CD4-positive, alpha-beta T cell (primary cell): ENCODE measurements at regions not wholly inside any gene's neighbourhood (a gene's known extent, or its start where the extent isn't known, plus 50 kb on each side); places are given as distances from the start of the nearest gene placed in this dataset.
A peak's percentile ranks its signal among the peaks of the same experiment; 100 is the strongest.
"Not testable (repeated sequence)": the region's sequence is repeated elsewhere in the genome, so short reads cannot be mapped to it uniquely, and the experiment has no call there.

ENCODE experiments used
- ATAC-seq: fragments of 200-7000 bp; cut with Tn5 transposase; one replicate; pipeline ENCODE4 v1.10.0; 2022; ENCODE audit warnings: mild to moderate bottlenecking; ENCODE audit not compliant: poor library complexity
- CTCF ChIA-PET: fragments of 350-600 bp; sonication (Branson Sonifier 250); formaldehyde crosslinking; loops from one replicate; lab custom pipeline; 2021; ENCODE audit warnings: antibody characterized with exemption, inconsistent platforms; lab: Charles Lee
- POLR2A ChIA-PET: fragments of 350-600 bp; sonication (Branson Sonifier 250); formaldehyde crosslinking; loops from one replicate; lab custom pipeline; 2021; ENCODE audit warnings: antibody characterized with exemption, inconsistent platforms; lab: Charles Lee
- DNase-seq, 14 experiments: peaks; one replicate each; pipeline ENCODE4 v3.0.0-alpha.2; 2013 to 2020; ENCODE audit warnings: mixed read lengths in 2 of 14
- H3K27ac ChIP-seq, 2 donors: one replicate each; pipeline versions ENCODE4 v1.5.1 to v1.7.0; 2013; ENCODE audit warnings: low read length in 2 of 2, low read depth in 1 of 2, mild to moderate bottlenecking in 1 of 2
- H3K27me3 ChIP-seq, 2 experiments: 1 replicate in 1 of 2; 2 replicates in 1 of 2; pipeline versions ENCODE4 v1.6.1 to v1.7.0; 2013; ENCODE audit warnings: low read length in 2 of 2, control low read depth in 1 of 2, mild to moderate bottlenecking in 1 of 2, moderate library complexity in 1 of 2; ENCODE audit not compliant: insufficient read depth in 2 of 2, control insufficient read depth in 1 of 2
- H3K36me3 ChIP-seq: one replicate; pipeline ENCODE4 v1.6.1; 2013; ENCODE audit warnings: low read length, control low read depth; ENCODE audit not compliant: insufficient read depth
- H3K4me1 ChIP-seq: one replicate; pipeline ENCODE4 v1.6.1; 2013; ENCODE audit warnings: low read length, control low read depth; ENCODE audit not compliant: insufficient read depth
- H3K4me3 ChIP-seq: one replicate; pipeline ENCODE4 v1.5.1; 2013; ENCODE audit warnings: mild to moderate bottlenecking, low read length, moderate library complexity
- H3K9me3 ChIP-seq, 2 experiments: 1 replicate in 1 of 2; 2 replicates in 1 of 2; pipeline versions ENCODE4 v1.6.1 to v1.7.0; 2013; ENCODE audit warnings: low read length in 2 of 2, mild to moderate bottlenecking in 2 of 2, control low read depth in 1 of 2, moderate library complexity in 1 of 2; ENCODE audit not compliant: control insufficient read depth in 1 of 2, insufficient read depth in 1 of 2
- H3K27ac Mint-ChIP-seq: one replicate; pipeline ENCODE4 v1.8.0; 2020; ENCODE audit warnings: mixed read lengths
- H3K27me3 Mint-ChIP-seq: one replicate; pipeline ENCODE4 v1.8.0; 2021; ENCODE audit warnings: mixed read lengths
- H3K36me3 Mint-ChIP-seq: one replicate; pipeline ENCODE4 v1.8.0; 2021; ENCODE audit warnings: low read depth, mixed read lengths
- H3K4me1 Mint-ChIP-seq: one replicate; pipeline ENCODE4 v1.8.0; 2021; ENCODE audit warnings: low read depth, mixed read lengths
- H3K4me3 Mint-ChIP-seq: one replicate; pipeline ENCODE4 v1.8.0; 2020; ENCODE audit warnings: mild to moderate bottlenecking, mixed read lengths
- H3K9me3 Mint-ChIP-seq: one replicate; pipeline ENCODE4 v1.8.0; 2020; ENCODE audit warnings: mixed read lengths
- intact Hi-C, 2 experiments: fragments of 100-400 bp; cut with DNase I in 1 of 2; cut with micrococcal nuclease in 1 of 2; formaldehyde crosslinking; loops; one replicate each; pipeline versions ENCODE4 v1.15.1 to v1.9.0; 2023 to 2025; cut with DNase I, micrococcal nuclease
- TF ChIP-seq, protein P1 (sequence below): fragments of 200-600 bp; IDR thresholded peaks from one replicate; pipeline ENCODE4 v1.8.0; 2022; ENCODE audit warnings: antibody characterized with exemption, mild to moderate bottlenecking

DNA sequence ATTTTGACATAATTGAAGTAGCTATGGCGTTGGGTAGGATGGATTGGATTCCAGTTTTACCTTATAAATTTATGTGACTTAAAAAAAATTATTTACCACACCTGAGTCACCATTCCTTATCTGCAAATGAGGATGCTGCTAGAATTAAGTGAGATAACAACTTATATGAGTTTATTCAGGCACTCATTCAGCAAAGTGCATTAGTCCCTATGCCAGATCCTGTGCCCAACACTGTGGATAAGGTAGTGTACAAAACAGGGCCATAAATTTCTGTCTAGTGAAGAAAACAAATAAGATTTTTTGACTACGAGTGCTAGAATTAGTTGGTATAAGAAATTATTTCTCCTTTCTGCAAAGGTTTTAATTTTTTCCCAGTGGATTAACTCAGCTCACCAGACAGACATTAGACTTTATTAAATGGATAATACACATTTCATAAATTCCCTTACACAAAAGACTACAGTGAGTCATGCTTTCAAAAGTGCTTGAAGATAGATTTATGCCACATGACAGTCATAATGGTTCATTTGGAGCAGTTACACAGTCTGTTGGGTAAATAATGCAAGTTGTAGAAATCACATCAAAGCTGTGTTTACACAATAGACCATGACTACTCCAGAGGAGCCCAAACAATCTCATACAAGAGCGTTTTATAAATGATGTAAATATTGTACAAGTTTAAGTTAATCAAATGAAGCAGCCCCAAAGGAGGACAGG, 129.9 kb upstream of the TGFBR2 start:
- Mint-ChIP-seq H3K27me3 (no peaks in the 10 kb centered on the region), H3K36me3 (no peaks in the 10 kb centered on the region), H3K4me1 (peaks cover 37% of the 10 kb centered on the region), H3K9me3 (no peaks in the 10 kb centered on the region), H3K27ac (no peak overlapping the region), H3K4me3 (no peak overlapping the region)
- TF ChIP-seq, protein P1, sequence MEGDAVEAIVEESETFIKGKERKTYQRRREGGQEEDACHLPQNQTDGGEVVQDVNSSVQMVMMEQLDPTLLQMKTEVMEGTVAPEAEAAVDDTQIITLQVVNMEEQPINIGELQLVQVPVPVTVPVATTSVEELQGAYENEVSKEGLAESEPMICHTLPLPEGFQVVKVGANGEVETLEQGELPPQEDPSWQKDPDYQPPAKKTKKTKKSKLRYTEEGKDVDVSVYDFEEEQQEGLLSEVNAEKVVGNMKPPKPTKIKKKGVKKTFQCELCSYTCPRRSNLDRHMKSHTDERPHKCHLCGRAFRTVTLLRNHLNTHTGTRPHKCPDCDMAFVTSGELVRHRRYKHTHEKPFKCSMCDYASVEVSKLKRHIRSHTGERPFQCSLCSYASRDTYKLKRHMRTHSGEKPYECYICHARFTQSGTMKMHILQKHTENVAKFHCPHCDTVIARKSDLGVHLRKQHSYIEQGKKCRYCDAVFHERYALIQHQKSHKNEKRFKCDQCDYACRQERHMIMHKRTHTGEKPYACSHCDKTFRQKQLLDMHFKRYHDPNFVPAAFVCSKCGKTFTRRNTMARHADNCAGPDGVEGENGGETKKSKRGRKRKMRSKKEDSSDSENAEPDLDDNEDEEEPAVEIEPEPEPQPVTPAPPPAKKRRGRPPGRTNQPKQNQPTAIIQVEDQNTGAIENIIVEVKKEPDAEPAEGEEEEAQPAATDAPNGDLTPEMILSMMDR: no peak
- Histone ChIP-seq H3K4me3 (no peak overlapping the region), H3K4me1 (no peaks in the 10 kb centered on the region), H3K27ac (no peak overlapping the region), H3K9me3 (no peaks in the 10 kb centered on the region), H3K27me3 (no peaks in the 10 kb centered on the region), H3K36me3 (no peaks in the 10 kb centered on the region)
- DNase-seq (peak in 1 of 14 experiments; percentile 14), ATAC-seq (no peak)
- POLR2A ChIA-PET: interaction anchor here (0.7 kb wide), 1 partner anchor 266 kb away, joined by 3 read pairs; no protein-coding TSS in a partner anchor
- CTCF ChIA-PET: interaction anchor here (1.2 kb wide), 1 partner anchor 157 kb away, joined by 5 read pairs; no protein-coding TSS in a partner anchor
- intact Hi-C loops: loop anchor here in 1 of 2 experiments (10.0 kb wide), 1 partner anchor 128 kb away; the partner anchor contains the start of gene TGFBR2

DNA sequence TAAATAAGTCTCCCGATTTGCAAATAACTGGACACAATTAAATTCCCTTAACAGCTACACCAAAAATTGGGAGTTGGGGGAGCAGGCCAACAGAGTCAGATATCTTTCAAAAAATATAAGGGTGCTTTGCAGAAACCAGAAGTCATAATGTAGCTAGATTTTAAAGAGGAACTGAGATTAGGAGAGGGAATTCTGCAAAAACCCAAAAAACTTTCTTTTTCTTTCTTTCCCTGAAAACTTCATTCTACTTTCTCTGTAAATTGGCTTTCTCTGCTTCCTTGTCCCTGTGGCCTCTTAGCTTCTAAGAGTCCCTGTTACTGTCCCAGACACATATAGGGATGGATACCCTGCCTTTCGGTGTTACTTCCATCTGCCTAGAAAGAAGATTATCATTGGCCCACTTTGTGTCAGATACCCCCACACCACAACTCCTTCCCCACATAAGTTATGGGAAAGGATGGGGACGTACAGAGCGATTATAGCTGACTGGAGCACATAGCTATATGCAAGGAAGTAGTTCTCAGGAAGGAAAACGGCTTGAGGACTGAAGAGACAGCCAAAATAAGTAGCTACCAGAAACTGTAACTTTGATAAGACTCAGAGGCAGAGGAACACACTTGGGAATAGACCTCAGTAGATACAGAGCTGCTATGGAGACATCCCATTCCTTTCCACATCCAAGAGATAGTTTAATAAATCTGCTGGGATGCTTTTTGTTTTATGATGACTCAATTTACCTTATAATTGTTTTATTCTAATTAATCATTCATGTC, 129.1 kb upstream of the TGFBR2 start:
- no peaks in the 10 kb centered on the region for H3K9me3 ChIP-seq
- Mint-ChIP-seq H3K27ac (no peak overlapping the region), H3K4me3 (no peak overlapping the region), H3K9me3 (no peaks in the 10 kb centered on the region), H3K36me3 (no peaks in the 10 kb centered on the region), H3K27me3 (no peaks in the 10 kb centered on the region), H3K4me1 (peaks cover 30% of the 10 kb centered on the region)
- no peaks in the 10 kb centered on the region for H3K27me3 ChIP-seq
- ATAC-seq (no peak), DNase-seq (no peak)
- ChIA-PET CTCF (interaction anchor here (1.2 kb wide), 1 partner anchor 157 kb away, joined by 5 read pairs; no protein-coding TSS in a partner anchor), POLR2A (interaction anchor here (0.7 kb wide), 1 partner anchor 267 kb away, joined by 3 read pairs; no protein-coding TSS in a partner anchor)
- H3K4me1 ChIP-seq: no peaks in the 10 kb centered on the region
- intact Hi-C loops: loop anchor here in 1 of 2 experiments (10.0 kb wide), 1 partner anchor 127 kb away; the partner anchor contains the start of gene TGFBR2
- no peak overlapping the region for H3K27ac ChIP-seq
- H3K4me3 ChIP-seq: no peak overlapping the region
- H3K36me3 ChIP-seq: no peaks in the 10 kb centered on the region
- TF ChIP-seq, protein P1: no peak

DNA sequence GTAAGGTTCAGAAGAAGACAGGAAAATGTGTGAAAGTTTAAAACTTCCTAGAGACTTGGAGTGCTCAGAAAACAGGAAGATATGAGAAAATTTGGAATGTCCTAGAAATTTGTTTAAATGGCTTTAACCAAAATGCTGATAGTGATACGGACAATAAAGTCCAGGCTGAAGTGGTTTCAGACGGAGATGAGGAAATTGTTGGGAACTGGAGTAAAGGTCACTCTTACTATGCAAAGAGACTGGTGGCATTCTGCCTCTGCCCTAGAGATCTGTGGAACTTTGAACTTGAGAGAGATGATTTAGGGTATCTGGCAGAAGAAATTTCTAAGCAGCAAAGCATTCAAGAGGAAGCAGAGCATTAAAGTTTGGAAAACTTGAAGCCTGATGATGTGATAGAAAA, 126.7 kb upstream of the TGFBR2 start:
- H3K4me1 Mint-ChIP-seq: peaks cover 23% of the 10 kb centered on the region
- H3K4me3 ChIP-seq, ATAC-seq, POLR2A ChIA-PET, CTCF ChIA-PET, H3K36me3 Mint-ChIP-seq, H3K27ac ChIP-seq, H3K9me3 ChIP-seq, H3K27me3 ChIP-seq, H3K36me3 ChIP-seq, H3K4me3 Mint-ChIP-seq, H3K4me1 ChIP-seq, H3K27me3 Mint-ChIP-seq, H3K27ac Mint-ChIP-seq, DNase-seq, H3K9me3 Mint-ChIP-seq: not testable (repeated sequence)
- intact Hi-C loops: loop anchor here in 1 of 2 experiments (10.0 kb wide), 1 partner anchor 125 kb away; the partner anchor contains the start of gene TGFBR2

DNA sequence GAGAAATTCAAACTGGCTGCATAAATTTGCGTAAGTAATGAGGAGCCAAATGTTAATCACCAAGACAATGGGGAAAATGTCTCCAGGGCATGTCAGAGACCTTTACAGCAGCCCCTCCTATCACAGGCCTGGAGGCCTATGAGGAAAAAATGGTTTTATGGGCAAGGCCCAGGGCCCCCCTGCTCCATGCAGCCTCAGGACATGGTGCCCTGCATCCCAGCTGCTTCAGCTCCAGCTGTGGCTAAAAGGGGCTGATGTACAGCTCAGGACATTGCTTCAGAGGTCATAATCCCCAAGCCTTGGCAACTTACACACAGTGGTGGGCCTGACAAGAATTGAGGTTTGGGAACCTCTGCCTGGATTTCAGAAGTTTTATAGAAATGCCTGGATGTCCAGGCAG, 126.2 kb upstream of the TGFBR2 start:
- H3K9me3 ChIP-seq, H3K27ac Mint-ChIP-seq, H3K27ac ChIP-seq, intact Hi-C loops, CTCF ChIA-PET, H3K4me3 Mint-ChIP-seq, H3K9me3 Mint-ChIP-seq, H3K36me3 ChIP-seq, ATAC-seq, DNase-seq, H3K27me3 ChIP-seq, H3K4me3 ChIP-seq, H3K36me3 Mint-ChIP-seq, H3K27me3 Mint-ChIP-seq, H3K4me1 ChIP-seq: not testable (repeated sequence)
- POLR2A ChIA-PET: interaction anchor here (1.3 kb wide), 1 partner anchor 23 kb away, joined by 4 read pairs; no protein-coding TSS in a partner anchor
- H3K4me1 Mint-ChIP-seq: peaks cover 19% of the 10 kb centered on the region
